PFSK-1 (cell line): ENCODE measurements at regions not wholly inside any gene's neighbourhood (a gene's known extent, or its start where the extent isn't known, plus 50 kb on each side); places are given as distances from the start of the nearest gene placed in this dataset.

Experiments
- FOXP2 ChIP-seq: optimal IDR thresholded peaks from 2 replicates; pipeline ENCODE3; 2011; ENCODE audit warnings: borderline replicate concordance, control low read depth, inconsistent platforms; ENCODE audit not compliant: insufficient read depth; ENCODE audit errors: extremely low read length, extremely low read depth
- POLR2AphosphoS5 ChIP-seq: IDR thresholded peaks from 2 replicates; pipeline ENCODE4 v1.6.1; 2012; ENCODE audit warnings: low read depth, mild to moderate bottlenecking, control low read depth, low read length, moderate library complexity
- SIN3A ChIP-seq: IDR thresholded peaks from 2 replicates; pipeline ENCODE4 v1.6.1; 2012; ENCODE audit warnings: mild to moderate bottlenecking, low read length, moderate library complexity, borderline replicate concordance; ENCODE audit not compliant: insufficient read depth
- TAF1 ChIP-seq: IDR thresholded peaks from 2 replicates; pipeline ENCODE4 v1.6.1; 2012; ENCODE audit warnings: low read length, control low read depth, borderline replicate concordance; ENCODE audit not compliant: insufficient read depth
- TF ChIP-seq, protein P1 (sequence below), 2 experiments: IDR thresholded peaks; 2 replicates each; pipeline versions ENCODE4 v1.6.1 to v1.8.0; 2011 to 2012; ENCODE audit warnings: low read depth in 2 of 2, low read length in 2 of 2, control low read depth in 1 of 2, inconsistent platforms in 1 of 2, mild to moderate bottlenecking in 1 of 2, moderate library complexity in 1 of 2; ENCODE audit not compliant: insufficient read depth in 1 of 2

DNA sequence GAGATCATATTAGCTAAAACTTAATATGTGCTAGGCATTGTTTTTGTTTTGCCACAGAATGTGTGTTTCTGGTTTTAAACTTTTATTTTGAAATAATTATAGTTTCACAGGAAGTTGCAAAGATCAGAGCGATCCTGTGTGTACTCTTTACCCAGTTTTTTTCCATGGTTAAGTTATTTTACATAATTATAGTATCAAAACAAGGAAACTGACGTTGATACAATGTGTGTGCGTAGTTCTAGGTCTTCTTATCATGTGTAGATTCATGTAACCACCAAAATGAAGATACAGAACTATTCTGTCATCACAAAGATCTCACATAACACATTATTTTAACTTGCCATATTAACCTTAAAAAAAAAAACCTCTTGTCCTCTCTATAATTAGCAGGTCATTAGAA lies 69.2 kb downstream of the BLTP1 start:
- TF ChIP-seq FOXP2, result no peak
- TF ChIP-seq SIN3A, result no peak
- TF ChIP-seq, protein P1, sequence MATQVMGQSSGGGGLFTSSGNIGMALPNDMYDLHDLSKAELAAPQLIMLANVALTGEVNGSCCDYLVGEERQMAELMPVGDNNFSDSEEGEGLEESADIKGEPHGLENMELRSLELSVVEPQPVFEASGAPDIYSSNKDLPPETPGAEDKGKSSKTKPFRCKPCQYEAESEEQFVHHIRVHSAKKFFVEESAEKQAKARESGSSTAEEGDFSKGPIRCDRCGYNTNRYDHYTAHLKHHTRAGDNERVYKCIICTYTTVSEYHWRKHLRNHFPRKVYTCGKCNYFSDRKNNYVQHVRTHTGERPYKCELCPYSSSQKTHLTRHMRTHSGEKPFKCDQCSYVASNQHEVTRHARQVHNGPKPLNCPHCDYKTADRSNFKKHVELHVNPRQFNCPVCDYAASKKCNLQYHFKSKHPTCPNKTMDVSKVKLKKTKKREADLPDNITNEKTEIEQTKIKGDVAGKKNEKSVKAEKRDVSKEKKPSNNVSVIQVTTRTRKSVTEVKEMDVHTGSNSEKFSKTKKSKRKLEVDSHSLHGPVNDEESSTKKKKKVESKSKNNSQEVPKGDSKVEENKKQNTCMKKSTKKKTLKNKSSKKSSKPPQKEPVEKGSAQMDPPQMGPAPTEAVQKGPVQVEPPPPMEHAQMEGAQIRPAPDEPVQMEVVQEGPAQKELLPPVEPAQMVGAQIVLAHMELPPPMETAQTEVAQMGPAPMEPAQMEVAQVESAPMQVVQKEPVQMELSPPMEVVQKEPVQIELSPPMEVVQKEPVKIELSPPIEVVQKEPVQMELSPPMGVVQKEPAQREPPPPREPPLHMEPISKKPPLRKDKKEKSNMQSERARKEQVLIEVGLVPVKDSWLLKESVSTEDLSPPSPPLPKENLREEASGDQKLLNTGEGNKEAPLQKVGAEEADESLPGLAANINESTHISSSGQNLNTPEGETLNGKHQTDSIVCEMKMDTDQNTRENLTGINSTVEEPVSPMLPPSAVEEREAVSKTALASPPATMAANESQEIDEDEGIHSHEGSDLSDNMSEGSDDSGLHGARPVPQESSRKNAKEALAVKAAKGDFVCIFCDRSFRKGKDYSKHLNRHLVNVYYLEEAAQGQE (IDR thresholded peaks at IDR 0.05; ENCODE audit: insufficient read depth in 1 of 2, low read depth in 2 of 2, low read length in 2 of 2), result no peak
- no peak for TF ChIP-seq TAF1
- no peak for TF ChIP-seq POLR2AphosphoS5

DNA sequence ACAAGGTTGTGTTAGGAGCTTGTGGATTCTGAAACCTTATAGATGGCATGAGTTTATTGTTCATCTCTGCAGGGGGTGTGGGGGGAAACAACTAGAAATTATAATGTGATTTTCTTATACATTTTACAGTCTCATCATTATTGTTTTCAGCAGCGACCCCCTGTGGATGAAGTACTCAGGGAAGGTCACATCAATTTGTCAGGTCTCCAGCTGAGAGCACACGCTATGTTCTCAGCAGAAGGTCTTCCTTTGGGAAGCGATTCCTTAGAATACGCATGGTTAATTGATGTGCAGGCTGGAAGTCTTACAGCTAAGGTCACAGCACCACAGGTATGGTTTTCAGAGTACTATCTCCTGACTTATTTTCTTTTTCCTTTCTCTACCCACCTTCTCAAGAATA lies 72.2 kb downstream of the BLTP1 start:
- no peak for TF ChIP-seq POLR2AphosphoS5
- TF ChIP-seq TAF1, result no peak
- TF ChIP-seq, protein P1 (IDR thresholded peaks at IDR 0.05; ENCODE audit: insufficient read depth in 1 of 2, low read depth in 2 of 2, low read length in 2 of 2), result no peak
- no peak for TF ChIP-seq SIN3A
- TF ChIP-seq FOXP2, result no peak

- no peak for TF ChIP-seq POLR2AphosphoS5
- TF ChIP-seq, protein P1 (IDR thresholded peaks at IDR 0.05; ENCODE audit: insufficient read depth in 1 of 2, low read depth in 2 of 2, low read length in 2 of 2), result no peak
- no peak for TF ChIP-seq TAF1
- TF ChIP-seq FOXP2, result no peak
- TF ChIP-seq SIN3A, result no peak
These were observed 75.1 kb downstream of the BLTP1 start for GRCh38 chr4:122227202-122227601.

- no peak for TF ChIP-seq POLR2AphosphoS5
- TF ChIP-seq SIN3A, result no peak
- no peak for TF ChIP-seq FOXP2
- TF ChIP-seq, protein P1 (IDR thresholded peaks at IDR 0.05; ENCODE audit: insufficient read depth in 1 of 2, low read depth in 2 of 2, low read length in 2 of 2), result no peak
- TF ChIP-seq TAF1, result no peak
These were observed 77.7 kb downstream of the BLTP1 start for GRCh38 chr4:122229857-122230256.

GRCh38 chr4:122232633-122233032 lies 80.5 kb downstream of the BLTP1 start:
- TF ChIP-seq, protein P1 (IDR thresholded peaks at IDR 0.05; ENCODE audit: insufficient read depth in 1 of 2, low read depth in 2 of 2, low read length in 2 of 2), result no peak
- TF ChIP-seq FOXP2 (no peak), POLR2AphosphoS5 (no peak), SIN3A (no peak), TAF1 (no peak)
